ENCODE measurements at regions not wholly inside any gene's neighbourhood (a gene's known extent, or its start where the extent isn't known, plus 50 kb on each side); places are given as distances from the start of the nearest gene placed in this dataset.

- CTCF ChIA-PET, result no interaction called here
- H3K4me1 Mint-ChIP-seq (ENCODE audit: low read depth, unreplicated experiment), result no peaks in the 10 kb centered on the region
- TF ChIP-seq CTCF (IDR thresholded peaks at IDR 0.05; ENCODE audit: unreplicated experiment), result no peak
- no peak overlapping the region for H3K27ac Mint-ChIP-seq (ENCODE audit: unreplicated experiment)
- no peaks in the 10 kb centered on the region for H3K36me3 Mint-ChIP-seq (ENCODE audit: insufficient read depth, unreplicated experiment)
- no peak overlapping the region for H3K4me3 Mint-ChIP-seq (ENCODE audit: low read depth, unreplicated experiment)
- no TSS peak for BruUV-seq (replicated peaks)
- no peaks in the 10 kb centered on the region for H3K9me3 Mint-ChIP-seq (ENCODE audit: low read depth, unreplicated experiment)
- peaks cover 74% of the 10 kb centered on the region for H3K27me3 Mint-ChIP-seq (ENCODE audit: unreplicated experiment)
- no peak for DNase-seq
- intact Hi-C loops (cut with micrococcal nuclease; ENCODE audit: unreplicated experiment), result no loop called here
These were observed 284.2 kb upstream of the HDAC4 start for GRCh38 chr2:239684996-239685395.

- Mint-ChIP-seq H3K27ac (ENCODE audit: unreplicated experiment) (no peak overlapping the region), H3K4me1 (ENCODE audit: low read depth, unreplicated experiment) (no peaks in the 10 kb centered on the region), H3K9me3 (ENCODE audit: low read depth, unreplicated experiment) (no peaks in the 10 kb centered on the region), H3K4me3 (ENCODE audit: low read depth, unreplicated experiment) (no peak overlapping the region), H3K36me3 (ENCODE audit: insufficient read depth, unreplicated experiment) (no peaks in the 10 kb centered on the region), H3K27me3 (ENCODE audit: unreplicated experiment) (peaks cover 74% of the 10 kb centered on the region)
- intact Hi-C loops (cut with micrococcal nuclease; ENCODE audit: unreplicated experiment), result no loop called here
- no peak for DNase-seq
- CTCF ChIA-PET, result no interaction called here
- TF ChIP-seq CTCF (IDR thresholded peaks at IDR 0.05; ENCODE audit: unreplicated experiment), result no peak
- BruUV-seq (replicated peaks), result no TSS peak
These were observed 283.5 kb upstream of the HDAC4 start for GRCh38 chr2:239684271-239684810.

- CTCF ChIA-PET, result no interaction called here
- H3K9me3 Mint-ChIP-seq (ENCODE audit: low read depth, unreplicated experiment), result no peaks in the 10 kb centered on the region
- H3K36me3 Mint-ChIP-seq (ENCODE audit: insufficient read depth, unreplicated experiment), result no peaks in the 10 kb centered on the region
- no TSS peak for BruUV-seq (replicated peaks)
- no peak overlapping the region for H3K27ac Mint-ChIP-seq (ENCODE audit: unreplicated experiment)
- DNase-seq, result no peak
- H3K27me3 Mint-ChIP-seq (ENCODE audit: unreplicated experiment), result peaks cover 74% of the 10 kb centered on the region
- TF ChIP-seq CTCF (IDR thresholded peaks at IDR 0.05; ENCODE audit: unreplicated experiment), result no peak
- no peak overlapping the region for H3K4me3 Mint-ChIP-seq (ENCODE audit: low read depth, unreplicated experiment)
- H3K4me1 Mint-ChIP-seq (ENCODE audit: low read depth, unreplicated experiment), result no peaks in the 10 kb centered on the region
- intact Hi-C loops (cut with micrococcal nuclease; ENCODE audit: unreplicated experiment), result no loop called here
These were observed 281.7 kb upstream of the HDAC4 start for GRCh38 chr2:239682518-239682917.

GRCh38 chr2:239679755-239680154 is 278.9 kb upstream of the HDAC4 start:
- no peak overlapping the region for H3K4me3 Mint-ChIP-seq (ENCODE audit: low read depth, unreplicated experiment)
- no peak for TF ChIP-seq CTCF (IDR thresholded peaks at IDR 0.05; ENCODE audit: unreplicated experiment)
- no peak for DNase-seq
- H3K27me3 Mint-ChIP-seq (ENCODE audit: unreplicated experiment), result peaks cover 63% of the 10 kb centered on the region
- CTCF ChIA-PET, result no interaction called here
- intact Hi-C loops (cut with micrococcal nuclease; ENCODE audit: unreplicated experiment), result no loop called here
- H3K4me1 Mint-ChIP-seq (ENCODE audit: low read depth, unreplicated experiment), result no peaks in the 10 kb centered on the region
- no TSS peak for BruUV-seq (replicated peaks)
- H3K27ac Mint-ChIP-seq (ENCODE audit: unreplicated experiment), result no peak overlapping the region
- H3K9me3 Mint-ChIP-seq (ENCODE audit: low read depth, unreplicated experiment), result no peaks in the 10 kb centered on the region
- H3K36me3 Mint-ChIP-seq (ENCODE audit: insufficient read depth, unreplicated experiment), result no peaks in the 10 kb centered on the region
